ENCODE measurements at regions not wholly inside any gene's neighbourhood (a gene's known extent, or its start where the extent isn't known, plus 50 kb on each side); places are given as distances from the start of the nearest gene placed in this dataset.

DNA sequence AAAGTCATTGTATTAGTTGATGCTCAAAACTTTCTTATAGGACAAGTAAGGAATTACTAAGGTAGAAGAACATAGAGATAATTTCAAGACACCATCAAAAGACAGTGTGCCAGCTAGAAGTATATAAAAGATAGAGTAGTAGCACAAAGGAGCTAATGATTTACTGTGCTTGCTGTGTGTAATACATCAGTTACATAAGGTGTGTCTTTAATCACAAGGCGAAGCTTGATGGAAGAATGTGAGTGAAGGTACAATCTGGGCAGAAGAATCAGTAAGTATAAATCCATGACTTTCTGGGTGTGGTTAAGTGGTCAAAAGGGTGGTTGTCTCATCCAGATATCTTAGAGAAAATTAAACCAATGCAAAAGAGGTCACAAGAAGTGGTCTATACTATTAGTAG is 95.1 kb upstream of the BOD1L1 start:
- TF ChIP-seq, protein P1, sequence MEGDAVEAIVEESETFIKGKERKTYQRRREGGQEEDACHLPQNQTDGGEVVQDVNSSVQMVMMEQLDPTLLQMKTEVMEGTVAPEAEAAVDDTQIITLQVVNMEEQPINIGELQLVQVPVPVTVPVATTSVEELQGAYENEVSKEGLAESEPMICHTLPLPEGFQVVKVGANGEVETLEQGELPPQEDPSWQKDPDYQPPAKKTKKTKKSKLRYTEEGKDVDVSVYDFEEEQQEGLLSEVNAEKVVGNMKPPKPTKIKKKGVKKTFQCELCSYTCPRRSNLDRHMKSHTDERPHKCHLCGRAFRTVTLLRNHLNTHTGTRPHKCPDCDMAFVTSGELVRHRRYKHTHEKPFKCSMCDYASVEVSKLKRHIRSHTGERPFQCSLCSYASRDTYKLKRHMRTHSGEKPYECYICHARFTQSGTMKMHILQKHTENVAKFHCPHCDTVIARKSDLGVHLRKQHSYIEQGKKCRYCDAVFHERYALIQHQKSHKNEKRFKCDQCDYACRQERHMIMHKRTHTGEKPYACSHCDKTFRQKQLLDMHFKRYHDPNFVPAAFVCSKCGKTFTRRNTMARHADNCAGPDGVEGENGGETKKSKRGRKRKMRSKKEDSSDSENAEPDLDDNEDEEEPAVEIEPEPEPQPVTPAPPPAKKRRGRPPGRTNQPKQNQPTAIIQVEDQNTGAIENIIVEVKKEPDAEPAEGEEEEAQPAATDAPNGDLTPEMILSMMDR (IDR thresholded peaks at IDR 0.05) = no peak
- no peak for TF ChIP-seq POLR2A (IDR thresholded peaks at IDR 0.05)

Data from tibial nerve (tissue), 3 donors.